GM23338 (cell line): ENCODE measurements at regions not wholly inside any gene's neighbourhood (a gene's known extent, or its start where the extent isn't known, plus 50 kb on each side); places are given as distances from the start of the nearest gene placed in this dataset.

Source experiments
- ATAC-seq: fragments of 200-7000 bp; cut with Tn5 transposase; 3 replicates; pipeline ENCODE4 v1.9.1; 2020
- DNase-seq: peaks from one replicate; pipeline ENCODE4 v3.0.0-alpha.2; 2015; ENCODE audit warnings: low spot score
- H2AFZ ChIP-seq: fragments of 200-600 bp; sonication (generic); 2 replicates; pipeline ENCODE4 v1.8.0; 2016; ENCODE audit warnings: antibody characterized with exemption, mild to moderate bottlenecking, moderate library complexity
- H3F3A ChIP-seq: fragments of 200-600 bp; sonication (generic); replicated peaks from 2 replicates; pipeline ENCODE4 v1.8.0; 2017; ENCODE audit warnings: antibody characterized with exemption, mixed run types, low read depth
- H3K27ac ChIP-seq: fragments of 200-600 bp; sonication (generic); 2 replicates; pipeline ENCODE4 v1.6.1; 2016; ENCODE audit warnings: low read depth
- H3K27me3 ChIP-seq: fragments of 200-600 bp; sonication (generic); 2 replicates; pipeline ENCODE4 v1.8.0; 2016; ENCODE audit warnings: mild to moderate bottlenecking, mixed run types, moderate library complexity; ENCODE audit not compliant: insufficient read depth
- H3K36me3 ChIP-seq: fragments of 200-600 bp; sonication (generic); 2 replicates; pipeline ENCODE4 v1.8.0; 2016; ENCODE audit warnings: mild to moderate bottlenecking; ENCODE audit not compliant: insufficient read depth
- H3K4me1 ChIP-seq: fragments of 200-600 bp; sonication (generic); 2 replicates; pipeline ENCODE4 v1.8.0; 2016; ENCODE audit warnings: mild to moderate bottlenecking, moderate library complexity; ENCODE audit not compliant: insufficient read depth
- H3K4me2 ChIP-seq: fragments of 200-600 bp; sonication (generic); 2 replicates; pipeline ENCODE4 v1.7.1; 2017; ENCODE audit warnings: mixed run types
- H3K4me3 ChIP-seq: fragments of 200-600 bp; sonication (generic); 2 replicates; pipeline ENCODE4 v1.6.1; 2016; ENCODE audit warnings: mixed run types
- H3K79me2 ChIP-seq: fragments of 200-600 bp; sonication (generic); replicated peaks from 2 replicates; pipeline ENCODE4 v1.8.0; 2017; ENCODE audit warnings: mild to moderate bottlenecking; ENCODE audit not compliant: insufficient read depth
- H3K9me2 ChIP-seq: fragments of 200-600 bp; sonication (generic); 2 replicates; pipeline ENCODE4 v1.8.0; 2017; ENCODE audit not compliant: insufficient read depth
- H4K20me1 ChIP-seq: fragments of 200-600 bp; sonication (generic); replicated peaks from 2 replicates; pipeline ENCODE4 v1.8.0; 2017; ENCODE audit warnings: mild to moderate bottlenecking; ENCODE audit not compliant: insufficient read depth
- H3K27ac Mint-ChIP-seq: 2 replicates; pipeline ENCODE4 v1.8.0; 2020; ENCODE audit warnings: inconsistent platforms, mild to moderate bottlenecking, moderate library complexity, mixed read lengths
- H3K27me3 Mint-ChIP-seq: 3 replicates; pipeline ENCODE4 v1.8.0; 2022; ENCODE audit warnings: low read depth, mild to moderate bottlenecking, moderate library complexity, mixed read lengths, inconsistent platforms; ENCODE audit not compliant: insufficient read depth, poor library complexity
- H3K36me3 Mint-ChIP-seq: 3 replicates; pipeline ENCODE4 v1.8.0; 2021; ENCODE audit warnings: low read depth, mild to moderate bottlenecking, inconsistent platforms, moderate library complexity, mixed read lengths
- H3K4me1 Mint-ChIP-seq: 3 replicates; pipeline ENCODE4 v1.8.0; 2020; ENCODE audit warnings: mild to moderate bottlenecking, inconsistent platforms, mixed read lengths
- H3K4me3 Mint-ChIP-seq: 3 replicates; pipeline ENCODE4 v1.8.0; 2021; ENCODE audit warnings: moderate library complexity, mild to moderate bottlenecking, inconsistent platforms, mixed read lengths
- H3K9me3 Mint-ChIP-seq: 3 replicates; pipeline ENCODE4 v1.8.0; 2020; ENCODE audit warnings: moderate library complexity, mild to moderate bottlenecking, inconsistent platforms, mixed read lengths
- CREB1 ChIP-seq: fragments of 250-450 bp; sonication (Bioruptor Pico); IDR thresholded peaks from 2 replicates; pipeline ENCODE4 v1.5.0; 2020; ENCODE audit warnings: low read depth, mild to moderate bottlenecking, moderate library complexity
- EZH2 ChIP-seq: fragments of 200-600 bp; sonication (generic); IDR thresholded peaks from one replicate; pipeline ENCODE4 v1.8.0; 2017; ENCODE audit warnings: antibody characterized with exemption, mild to moderate bottlenecking, low read depth; ENCODE audit not compliant: unreplicated experiment
- EZH2phosphoT487 ChIP-seq: fragments of 200-600 bp; sonication (generic); IDR thresholded peaks from one replicate; pipeline ENCODE4 v1.8.1; 2018; ENCODE audit warnings: antibody characterized with exemption; ENCODE audit not compliant: unreplicated experiment
- JUNB ChIP-seq: IDR thresholded peaks from one replicate; pipeline ENCODE4 v1.6.1; 2016; ENCODE audit warnings: antibody characterized with exemption; ENCODE audit not compliant: unreplicated experiment
- NANOG ChIP-seq: IDR thresholded peaks from 2 replicates; pipeline ENCODE4 v1.6.1; 2016; ENCODE audit warnings: antibody characterized with exemption, borderline replicate concordance
- POLR2AphosphoS5 ChIP-seq: IDR thresholded peaks from 2 replicates; pipeline ENCODE4 v1.6.1; 2016; ENCODE audit warnings: antibody characterized with exemption, low read depth
- STAT1 ChIP-seq: IDR thresholded peaks from one replicate; pipeline ENCODE4 v1.6.1; 2016; ENCODE audit warnings: antibody characterized with exemption; ENCODE audit not compliant: unreplicated experiment
- ZNF114 ChIP-seq: fragments of 250-450 bp; sonication (Bioruptor Pico); IDR thresholded peaks from 2 replicates; pipeline ENCODE4 v1.5.0; 2020; ENCODE audit warnings: mild to moderate bottlenecking, moderate library complexity
- ZNF331 ChIP-seq: fragments of 250-450 bp; sonication (Bioruptor Pico); IDR thresholded peaks from 2 replicates; pipeline ENCODE4 v1.5.0; 2020; ENCODE audit warnings: low read depth, mild to moderate bottlenecking, moderate library complexity
- TF ChIP-seq, protein P1 (sequence below): IDR thresholded peaks from 2 replicates; pipeline ENCODE4 v1.6.1; 2016; ENCODE audit warnings: antibody characterized with exemption
- TF ChIP-seq, protein P2 (sequence below), 2 experiments: fragments of 200-600 bp in 1 of 2; sonication (generic) in 1 of 2; conservative IDR thresholded peaks; 2 replicates each; pipeline versions ENCODE4 v1.5.1 to v1.6.1; 2016 to 2017; ENCODE audit warnings: antibody characterized with exemption in 2 of 2, low read depth in 2 of 2, mild to moderate bottlenecking in 2 of 2, moderate library complexity in 1 of 2
- TF ChIP-seq, protein P3 (sequence below): fragments of 250-450 bp; sonication (Bioruptor Pico); IDR thresholded peaks from 2 replicates; pipeline ENCODE4 v1.5.0; 2020; ENCODE audit warnings: mild to moderate bottlenecking, moderate library complexity
- TF ChIP-seq, protein P4 (sequence below): IDR thresholded peaks from one replicate; pipeline ENCODE4 v1.6.1; 2018; ENCODE audit warnings: antibody characterized with exemption; ENCODE audit not compliant: unreplicated experiment

DNA sequence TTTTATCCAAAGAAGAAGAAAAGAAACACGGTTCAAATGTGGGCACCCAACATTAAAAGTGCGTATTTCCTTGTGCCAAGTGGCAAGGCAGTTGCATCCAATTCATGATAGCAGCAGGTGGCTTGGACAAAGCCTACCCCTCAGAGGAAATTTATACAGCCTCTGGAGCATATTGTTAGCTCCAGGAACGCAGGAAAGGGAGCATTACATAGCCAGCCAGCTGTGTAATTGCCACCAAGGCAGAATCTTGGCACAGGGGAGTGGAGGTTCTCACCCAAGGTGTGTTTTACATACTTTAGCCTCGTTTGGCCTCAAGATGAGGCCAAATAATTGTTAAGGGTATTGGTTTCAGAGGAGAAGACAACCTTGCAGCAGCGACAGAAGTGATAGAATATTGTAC is 526.9 kb downstream of the TMEM182 start:
- no peak overlapping the region for H3K4me3 ChIP-seq
- no peaks in the 10 kb centered on the region for H4K20me1 ChIP-seq
- Mint-ChIP-seq H3K27ac (no peak overlapping the region), H3K4me1 (peaks cover 44% of the 10 kb centered on the region), H3K9me3 (no peaks in the 10 kb centered on the region), H3K27me3 (peaks cover 5% of the 10 kb centered on the region), H3K36me3 (no peaks in the 10 kb centered on the region), H3K4me3 (no peak overlapping the region)
- H3K27me3 ChIP-seq, result no peaks in the 10 kb centered on the region
- DNase-seq (no peak), ATAC-seq (no peak)
- H3K79me2 ChIP-seq, result no peaks in the 10 kb centered on the region
- no peak overlapping the region for H3K4me2 ChIP-seq
- TF ChIP-seq, protein P1, sequence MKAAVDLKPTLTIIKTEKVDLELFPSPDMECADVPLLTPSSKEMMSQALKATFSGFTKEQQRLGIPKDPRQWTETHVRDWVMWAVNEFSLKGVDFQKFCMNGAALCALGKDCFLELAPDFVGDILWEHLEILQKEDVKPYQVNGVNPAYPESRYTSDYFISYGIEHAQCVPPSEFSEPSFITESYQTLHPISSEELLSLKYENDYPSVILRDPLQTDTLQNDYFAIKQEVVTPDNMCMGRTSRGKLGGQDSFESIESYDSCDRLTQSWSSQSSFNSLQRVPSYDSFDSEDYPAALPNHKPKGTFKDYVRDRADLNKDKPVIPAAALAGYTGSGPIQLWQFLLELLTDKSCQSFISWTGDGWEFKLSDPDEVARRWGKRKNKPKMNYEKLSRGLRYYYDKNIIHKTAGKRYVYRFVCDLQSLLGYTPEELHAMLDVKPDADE, result no peak
- TF ChIP-seq CREB1 (CRISPR knock-in tag) (no peak), STAT1 (no peak), EZH2phosphoT487 (no peak), JUNB (no peak), ZNF331 (CRISPR knock-in tag) (no peak), ZNF114 (CRISPR knock-in tag) (no peak), EZH2 (no peak), NANOG (no peak), POLR2AphosphoS5 (no peak)
- TF ChIP-seq, protein P2, sequence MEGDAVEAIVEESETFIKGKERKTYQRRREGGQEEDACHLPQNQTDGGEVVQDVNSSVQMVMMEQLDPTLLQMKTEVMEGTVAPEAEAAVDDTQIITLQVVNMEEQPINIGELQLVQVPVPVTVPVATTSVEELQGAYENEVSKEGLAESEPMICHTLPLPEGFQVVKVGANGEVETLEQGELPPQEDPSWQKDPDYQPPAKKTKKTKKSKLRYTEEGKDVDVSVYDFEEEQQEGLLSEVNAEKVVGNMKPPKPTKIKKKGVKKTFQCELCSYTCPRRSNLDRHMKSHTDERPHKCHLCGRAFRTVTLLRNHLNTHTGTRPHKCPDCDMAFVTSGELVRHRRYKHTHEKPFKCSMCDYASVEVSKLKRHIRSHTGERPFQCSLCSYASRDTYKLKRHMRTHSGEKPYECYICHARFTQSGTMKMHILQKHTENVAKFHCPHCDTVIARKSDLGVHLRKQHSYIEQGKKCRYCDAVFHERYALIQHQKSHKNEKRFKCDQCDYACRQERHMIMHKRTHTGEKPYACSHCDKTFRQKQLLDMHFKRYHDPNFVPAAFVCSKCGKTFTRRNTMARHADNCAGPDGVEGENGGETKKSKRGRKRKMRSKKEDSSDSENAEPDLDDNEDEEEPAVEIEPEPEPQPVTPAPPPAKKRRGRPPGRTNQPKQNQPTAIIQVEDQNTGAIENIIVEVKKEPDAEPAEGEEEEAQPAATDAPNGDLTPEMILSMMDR (conservative IDR thresholded peaks at IDR 0.05; ENCODE audit: low read depth in 2 of 2), result no peak
- TF ChIP-seq, protein P3, sequence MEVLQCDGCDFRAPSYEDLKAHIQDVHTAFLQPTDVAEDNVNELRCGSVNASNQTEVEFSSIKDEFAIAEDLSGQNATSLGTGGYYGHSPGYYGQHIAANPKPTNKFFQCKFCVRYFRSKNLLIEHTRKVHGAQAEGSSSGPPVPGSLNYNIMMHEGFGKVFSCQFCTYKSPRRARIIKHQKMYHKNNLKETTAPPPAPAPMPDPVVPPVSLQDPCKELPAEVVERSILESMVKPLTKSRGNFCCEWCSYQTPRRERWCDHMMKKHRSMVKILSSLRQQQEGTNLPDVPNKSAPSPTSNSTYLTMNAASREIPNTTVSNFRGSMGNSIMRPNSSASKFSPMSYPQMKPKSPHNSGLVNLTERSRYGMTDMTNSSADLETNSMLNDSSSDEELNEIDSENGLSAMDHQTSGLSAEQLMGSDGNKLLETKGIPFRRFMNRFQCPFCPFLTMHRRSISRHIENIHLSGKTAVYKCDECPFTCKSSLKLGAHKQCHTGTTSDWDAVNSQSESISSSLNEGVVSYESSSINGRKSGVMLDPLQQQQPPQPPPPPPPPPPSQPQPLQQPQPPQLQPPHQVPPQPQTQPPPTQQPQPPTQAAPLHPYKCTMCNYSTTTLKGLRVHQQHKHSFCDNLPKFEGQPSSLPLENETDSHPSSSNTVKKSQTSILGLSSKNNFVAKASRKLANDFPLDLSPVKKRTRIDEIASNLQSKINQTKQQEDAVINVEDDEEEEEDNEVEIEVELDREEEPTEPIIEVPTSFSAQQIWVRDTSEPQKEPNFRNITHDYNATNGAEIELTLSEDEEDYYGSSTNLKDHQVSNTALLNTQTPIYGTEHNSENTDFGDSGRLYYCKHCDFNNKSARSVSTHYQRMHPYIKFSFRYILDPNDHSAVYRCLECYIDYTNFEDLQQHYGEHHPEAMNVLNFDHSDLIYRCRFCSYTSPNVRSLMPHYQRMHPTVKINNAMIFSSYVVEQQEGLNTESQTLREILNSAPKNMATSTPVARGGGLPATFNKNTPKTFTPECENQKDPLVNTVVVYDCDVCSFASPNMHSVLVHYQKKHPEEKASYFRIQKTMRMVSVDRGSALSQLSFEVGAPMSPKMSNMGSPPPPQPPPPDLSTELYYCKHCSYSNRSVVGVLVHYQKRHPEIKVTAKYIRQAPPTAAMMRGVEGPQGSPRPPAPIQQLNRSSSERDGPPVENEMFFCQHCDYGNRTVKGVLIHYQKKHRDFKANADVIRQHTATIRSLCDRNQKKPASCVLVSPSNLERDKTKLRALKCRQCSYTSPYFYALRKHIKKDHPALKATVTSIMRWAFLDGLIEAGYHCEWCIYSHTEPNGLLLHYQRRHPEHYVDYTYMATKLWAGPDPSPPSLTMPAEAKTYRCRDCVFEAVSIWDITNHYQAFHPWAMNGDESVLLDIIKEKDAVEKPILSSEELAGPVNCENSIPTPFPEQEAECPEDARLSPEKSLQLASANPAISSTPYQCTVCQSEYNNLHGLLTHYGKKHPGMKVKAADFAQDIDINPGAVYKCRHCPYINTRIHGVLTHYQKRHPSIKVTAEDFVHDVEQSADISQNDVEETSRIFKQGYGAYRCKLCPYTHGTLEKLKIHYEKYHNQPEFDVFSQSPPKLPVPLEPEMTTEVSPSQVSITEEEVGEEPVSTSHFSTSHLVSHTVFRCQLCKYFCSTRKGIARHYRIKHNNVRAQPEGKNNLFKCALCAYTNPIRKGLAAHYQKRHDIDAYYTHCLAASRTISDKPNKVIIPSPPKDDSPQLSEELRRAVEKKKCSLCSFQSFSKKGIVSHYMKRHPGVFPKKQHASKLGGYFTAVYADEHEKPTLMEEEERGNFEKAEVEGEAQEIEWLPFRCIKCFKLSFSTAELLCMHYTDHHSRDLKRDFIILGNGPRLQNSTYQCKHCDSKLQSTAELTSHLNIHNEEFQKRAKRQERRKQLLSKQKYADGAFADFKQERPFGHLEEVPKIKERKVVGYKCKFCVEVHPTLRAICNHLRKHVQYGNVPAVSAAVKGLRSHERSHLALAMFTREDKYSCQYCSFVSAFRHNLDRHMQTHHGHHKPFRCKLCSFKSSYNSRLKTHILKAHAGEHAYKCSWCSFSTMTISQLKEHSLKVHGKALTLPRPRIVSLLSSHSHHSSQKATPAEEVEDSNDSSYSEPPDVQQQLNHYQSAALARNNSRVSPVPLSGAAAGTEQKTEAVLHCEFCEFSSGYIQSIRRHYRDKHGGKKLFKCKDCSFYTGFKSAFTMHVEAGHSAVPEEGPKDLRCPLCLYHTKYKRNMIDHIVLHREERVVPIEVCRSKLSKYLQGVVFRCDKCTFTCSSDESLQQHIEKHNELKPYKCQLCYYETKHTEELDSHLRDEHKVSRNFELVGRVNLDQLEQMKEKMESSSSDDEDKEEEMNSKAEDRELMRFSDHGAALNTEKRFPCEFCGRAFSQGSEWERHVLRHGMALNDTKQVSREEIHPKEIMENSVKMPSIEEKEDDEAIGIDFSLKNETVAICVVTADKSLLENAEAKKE (CRISPR knock-in tag), result no peak
- TF ChIP-seq, protein P4, sequence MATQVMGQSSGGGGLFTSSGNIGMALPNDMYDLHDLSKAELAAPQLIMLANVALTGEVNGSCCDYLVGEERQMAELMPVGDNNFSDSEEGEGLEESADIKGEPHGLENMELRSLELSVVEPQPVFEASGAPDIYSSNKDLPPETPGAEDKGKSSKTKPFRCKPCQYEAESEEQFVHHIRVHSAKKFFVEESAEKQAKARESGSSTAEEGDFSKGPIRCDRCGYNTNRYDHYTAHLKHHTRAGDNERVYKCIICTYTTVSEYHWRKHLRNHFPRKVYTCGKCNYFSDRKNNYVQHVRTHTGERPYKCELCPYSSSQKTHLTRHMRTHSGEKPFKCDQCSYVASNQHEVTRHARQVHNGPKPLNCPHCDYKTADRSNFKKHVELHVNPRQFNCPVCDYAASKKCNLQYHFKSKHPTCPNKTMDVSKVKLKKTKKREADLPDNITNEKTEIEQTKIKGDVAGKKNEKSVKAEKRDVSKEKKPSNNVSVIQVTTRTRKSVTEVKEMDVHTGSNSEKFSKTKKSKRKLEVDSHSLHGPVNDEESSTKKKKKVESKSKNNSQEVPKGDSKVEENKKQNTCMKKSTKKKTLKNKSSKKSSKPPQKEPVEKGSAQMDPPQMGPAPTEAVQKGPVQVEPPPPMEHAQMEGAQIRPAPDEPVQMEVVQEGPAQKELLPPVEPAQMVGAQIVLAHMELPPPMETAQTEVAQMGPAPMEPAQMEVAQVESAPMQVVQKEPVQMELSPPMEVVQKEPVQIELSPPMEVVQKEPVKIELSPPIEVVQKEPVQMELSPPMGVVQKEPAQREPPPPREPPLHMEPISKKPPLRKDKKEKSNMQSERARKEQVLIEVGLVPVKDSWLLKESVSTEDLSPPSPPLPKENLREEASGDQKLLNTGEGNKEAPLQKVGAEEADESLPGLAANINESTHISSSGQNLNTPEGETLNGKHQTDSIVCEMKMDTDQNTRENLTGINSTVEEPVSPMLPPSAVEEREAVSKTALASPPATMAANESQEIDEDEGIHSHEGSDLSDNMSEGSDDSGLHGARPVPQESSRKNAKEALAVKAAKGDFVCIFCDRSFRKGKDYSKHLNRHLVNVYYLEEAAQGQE, result no peak
- H3K9me2 ChIP-seq, result no peaks in the 10 kb centered on the region
- H2AFZ ChIP-seq, result 0 out of 2 replicates have a peak overlapping the region, but pooled peaks have one; percentile 10
- H3K4me1 ChIP-seq, result peaks cover 30% of the 10 kb centered on the region
- no peaks in the 10 kb centered on the region for H3K36me3 ChIP-seq
- H3K27ac ChIP-seq, result no peak overlapping the region
- no peaks in the 10 kb centered on the region for H3F3A ChIP-seq
